Renal cortical epithelial cell (primary cell): ENCODE measurements at regions not wholly inside any gene's neighbourhood (a gene's known extent, or its start where the extent isn't known, plus 50 kb on each side); places are given as distances from the start of the nearest gene placed in this dataset.
A peak's percentile ranks its signal among the peaks of the same experiment; 100 is the strongest.

Source experiments
- DNase-seq: peaks from one replicate; pipeline ENCODE4 v3.0.0-alpha.2; 2011; ENCODE audit warnings: low read depth

DNA sequence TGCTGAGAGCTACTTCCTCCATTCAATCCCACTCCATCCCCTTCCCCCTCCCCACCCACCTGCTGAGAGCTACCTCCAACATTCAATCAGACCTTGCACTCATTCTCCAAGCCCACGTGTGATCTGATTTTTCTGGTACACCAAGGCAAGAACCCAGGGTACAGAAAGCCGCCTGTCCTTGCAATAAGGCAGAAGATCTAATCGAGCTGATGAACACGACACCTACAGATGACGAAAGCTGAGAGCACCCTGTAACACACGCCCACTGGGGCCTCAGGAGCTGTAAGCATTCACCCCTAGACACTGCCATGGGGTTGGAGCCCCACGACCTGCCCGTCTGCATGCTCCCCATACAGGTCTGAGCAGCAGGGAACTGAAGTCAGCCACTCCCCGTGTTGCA is 58.3 kb downstream of the TRIML1 start:
- no peak for DNase-seq

- no peak for DNase-seq
Measured at GRCh38 chr4:188198982-188199792, 59.9 kb downstream of the TRIML1 start.

- DNase-seq = no peak
Measured at GRCh38 chr4:188201851-188202250, 62.6 kb downstream of the TRIML1 start.

DNA sequence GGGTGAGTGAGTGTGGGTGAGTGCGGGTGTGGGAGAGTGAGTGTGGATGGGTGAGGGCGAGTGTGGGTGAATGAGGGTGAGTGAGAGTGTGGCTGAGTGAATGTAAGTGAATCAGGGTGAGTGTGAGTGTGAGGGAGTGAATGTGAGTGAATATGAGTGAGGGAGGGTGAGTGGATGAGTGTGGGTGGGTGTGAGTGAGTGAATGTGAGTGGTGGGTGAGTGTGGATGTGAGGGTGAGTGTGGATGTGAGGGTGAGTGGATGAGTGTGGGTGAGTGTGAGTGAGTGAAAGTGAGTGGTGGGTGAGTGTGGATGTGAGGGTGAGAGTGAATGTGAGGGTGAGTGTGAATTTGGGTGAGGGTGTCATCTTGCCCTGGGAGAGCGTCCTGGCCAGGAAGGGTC is 67.5 kb downstream of the TRIML1 start:
- DNase-seq = no peak

DNA sequence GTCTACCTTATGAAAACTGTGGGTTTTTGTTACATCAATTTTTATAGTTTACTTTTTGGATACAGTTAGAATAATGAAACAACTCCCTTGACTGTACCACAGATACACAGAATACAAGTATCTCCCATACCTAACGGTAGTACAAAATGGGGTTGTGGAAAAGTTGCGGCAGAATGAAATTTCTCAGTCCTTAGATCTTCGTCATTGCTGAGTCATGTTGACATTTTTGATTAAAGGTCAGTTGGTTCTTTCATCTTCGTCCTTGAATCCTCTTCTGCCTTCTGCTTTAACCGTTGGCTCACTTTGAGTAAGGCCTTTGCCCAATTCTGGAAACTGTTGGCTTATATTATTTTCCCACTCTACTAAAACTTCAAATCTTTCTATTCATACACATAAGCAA is 75.6 kb downstream of the TRIML1 start:
- DNase-seq = no peak

- no peak for DNase-seq
Measured at GRCh38 chr4:188218392-188218791, 79.2 kb downstream of the TRIML1 start.

DNA sequence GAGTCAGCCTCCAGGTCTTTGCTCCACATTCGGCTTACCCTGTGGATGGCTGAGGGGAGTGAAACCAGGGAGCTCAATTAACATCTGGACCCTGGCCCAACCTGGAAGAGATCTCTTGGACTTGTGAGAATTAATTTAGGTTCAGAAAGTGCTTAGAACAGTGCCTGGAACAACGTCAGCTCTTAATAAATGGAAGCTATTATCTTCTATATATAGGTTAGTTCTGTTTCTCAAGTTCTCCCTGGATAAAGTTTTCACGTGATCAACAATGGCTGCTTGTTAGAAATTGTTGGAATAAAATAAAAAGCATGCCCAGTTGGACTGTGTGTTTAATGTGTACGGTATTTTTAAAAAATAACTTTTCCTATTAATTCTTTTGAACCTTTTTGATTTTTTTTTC is 80.8 kb downstream of the TRIML1 start:
- DNase-seq = no peak

DNA sequence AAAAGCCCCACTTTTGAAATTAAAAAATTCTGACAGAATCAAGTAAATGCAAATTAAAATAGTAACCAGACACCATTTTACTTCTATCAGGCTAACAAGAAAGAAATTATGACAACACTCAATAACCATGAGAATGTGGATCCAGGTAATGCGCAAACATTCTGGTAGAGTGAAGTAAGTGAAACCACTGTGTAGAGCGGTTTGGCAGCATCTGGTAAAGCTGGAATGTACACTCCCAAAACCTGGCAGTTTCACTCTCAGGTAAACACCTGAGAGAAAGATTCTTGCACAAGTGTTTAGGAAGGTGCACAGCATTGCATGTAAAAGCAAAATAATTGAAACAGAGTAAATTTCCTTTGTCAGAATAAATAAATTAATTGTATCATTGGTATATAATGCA is 81.8 kb downstream of the TRIML1 start:
- DNase-seq = no peak

- no peak for DNase-seq
Measured at GRCh38 chr4:188228279-188228678, 89.0 kb downstream of the TRIML1 start.

DNA sequence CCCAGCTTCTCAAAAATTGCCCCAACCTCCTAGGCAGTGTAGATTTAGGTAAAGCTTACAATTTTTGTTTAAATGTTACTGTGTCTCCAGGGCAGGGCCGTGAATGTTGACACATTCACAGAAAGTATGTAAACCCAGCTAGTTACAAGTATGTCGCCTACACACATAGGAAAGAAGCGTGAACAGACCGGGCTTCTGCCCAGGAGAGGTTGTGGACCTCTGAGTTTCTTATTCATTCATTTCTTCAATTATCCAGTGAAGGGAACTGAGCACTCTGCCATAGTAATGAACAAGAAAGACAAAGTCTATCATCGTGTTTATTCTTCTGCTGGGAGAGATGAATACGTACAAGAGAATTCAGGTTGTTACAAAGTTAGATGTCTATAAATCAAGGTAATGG is 93.2 kb downstream of the TRIML1 start:
- DNase-seq = no peak

DNA sequence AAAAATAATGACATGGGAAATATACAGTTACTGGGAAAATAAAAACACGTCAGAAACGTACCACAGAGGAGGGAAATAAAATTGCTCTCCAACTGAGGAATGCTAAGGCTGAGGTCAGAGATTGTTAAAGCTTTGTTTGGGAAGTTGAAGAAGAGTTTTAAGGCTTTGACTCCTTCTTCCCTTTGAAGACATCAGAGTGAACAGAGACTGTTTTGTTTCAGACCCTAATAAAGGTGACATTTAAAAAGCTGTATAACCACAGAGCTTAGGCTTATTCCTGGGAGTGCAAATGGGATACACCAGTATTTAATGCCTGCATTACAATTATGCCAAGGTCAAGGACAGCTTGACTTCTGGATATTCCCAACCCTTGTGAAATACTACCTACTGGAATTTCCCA is 102.8 kb downstream of the TRIML1 start:
- DNase-seq = no peak

DNA sequence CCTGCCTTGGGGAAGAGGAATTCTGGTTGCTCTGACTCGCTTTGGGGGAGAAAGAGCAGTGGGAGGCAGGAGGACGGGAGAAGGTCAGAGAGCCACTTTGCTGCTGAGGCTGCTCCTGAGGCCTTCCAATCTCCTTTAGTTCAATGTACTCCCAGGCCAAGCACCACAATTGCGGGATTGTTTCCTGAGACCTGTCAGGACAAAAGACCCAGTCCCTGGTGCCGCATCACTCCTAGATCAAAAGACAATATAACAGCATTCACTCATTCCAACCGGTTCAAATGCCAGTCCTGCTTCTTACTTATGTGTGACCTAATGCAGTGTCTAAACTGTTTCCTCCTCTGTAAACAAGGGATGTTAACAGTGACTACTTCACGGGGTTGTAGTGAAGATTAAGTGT is 106.4 kb downstream of the TRIML1 start:
- no peak for DNase-seq

DNA sequence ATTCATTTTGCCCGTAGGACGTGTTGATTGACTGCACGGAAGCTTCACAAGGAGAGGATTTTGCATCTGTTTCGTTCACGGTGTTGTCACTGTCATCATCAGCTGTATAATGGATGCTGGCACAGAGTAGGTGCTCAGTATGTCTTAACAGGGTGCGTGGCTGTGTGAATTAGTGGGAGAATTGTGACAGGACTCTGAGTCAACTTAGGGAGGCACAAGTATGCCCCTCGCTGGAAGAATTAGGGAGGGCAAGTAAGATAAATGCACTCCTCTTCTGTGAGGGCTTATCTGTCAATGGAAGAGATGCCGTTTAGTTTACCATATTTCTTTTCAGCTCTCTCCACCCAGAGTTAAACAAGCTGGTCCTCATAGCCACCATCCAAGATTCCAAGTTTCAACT is 107.2 kb downstream of the TRIML1 start:
- DNase-seq = no peak

GRCh38 chr4:188254211-188254610 is 115.0 kb downstream of the TRIML1 start:
- no peak for DNase-seq

- no peak for DNase-seq
Measured at GRCh38 chr4:188262464-188262863, 123.2 kb downstream of the TRIML1 start.

- DNase-seq = no peak
Measured at GRCh38 chr4:188263321-188263720, 124.1 kb downstream of the TRIML1 start.

DNA sequence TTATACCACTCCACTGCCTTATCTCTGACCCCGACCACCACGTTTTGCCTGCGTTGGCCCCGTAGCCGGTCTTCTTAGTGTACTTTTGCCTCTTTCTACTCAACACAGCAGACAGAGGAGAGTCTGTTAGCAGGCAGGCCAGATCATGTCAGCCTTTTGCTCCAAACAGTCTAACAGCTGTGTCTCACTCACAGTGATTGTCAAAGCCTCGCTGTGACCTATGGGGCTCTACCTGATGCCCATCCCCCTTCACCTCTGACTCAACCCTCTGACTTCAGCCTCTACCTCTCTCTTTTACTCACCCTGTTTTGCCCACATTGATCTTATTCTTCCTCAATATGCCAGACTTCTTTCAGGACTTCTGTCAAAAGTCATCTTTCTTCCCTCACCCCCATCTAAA is 127.1 kb downstream of the TRIML1 start:
- no peak for DNase-seq

DNA sequence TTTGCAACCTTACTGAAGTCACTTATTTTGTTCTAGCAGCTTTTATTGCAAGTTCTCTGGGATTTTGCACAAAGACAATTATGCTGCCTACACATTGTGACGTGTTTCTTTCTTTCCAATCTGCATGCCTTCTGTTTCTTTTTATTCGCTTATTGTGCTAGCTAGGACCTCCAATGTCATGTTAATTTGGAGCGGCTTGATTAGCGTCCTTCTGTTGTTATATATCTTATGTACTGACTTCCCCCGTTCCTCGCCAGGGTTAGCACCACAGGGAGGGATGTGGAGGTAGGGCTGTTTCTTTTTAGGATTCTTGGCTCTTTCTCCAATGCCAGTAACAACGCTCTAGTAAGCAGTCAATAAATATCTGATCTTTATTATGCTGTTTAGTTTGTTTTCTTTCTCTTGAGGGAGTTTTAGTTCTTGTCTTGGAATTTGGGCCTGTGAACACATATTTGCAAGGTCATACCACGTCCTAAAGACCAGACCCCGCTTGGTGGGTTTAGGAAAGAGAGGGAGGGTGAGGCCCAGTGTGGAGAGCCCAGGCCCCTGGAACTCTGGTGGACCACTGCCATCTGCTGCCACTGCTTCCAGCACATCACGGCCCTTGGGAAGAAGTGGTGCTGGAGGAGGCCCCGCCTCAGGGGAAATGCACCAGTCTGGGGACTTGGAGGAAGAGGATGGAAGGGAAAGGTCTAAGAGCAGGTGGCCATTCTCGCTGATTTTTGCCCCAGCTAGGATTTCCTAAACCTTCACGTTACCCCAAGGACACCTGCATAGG is 129.1 kb downstream of the TRIML1 start:
- DNase-seq = no peak

DNA sequence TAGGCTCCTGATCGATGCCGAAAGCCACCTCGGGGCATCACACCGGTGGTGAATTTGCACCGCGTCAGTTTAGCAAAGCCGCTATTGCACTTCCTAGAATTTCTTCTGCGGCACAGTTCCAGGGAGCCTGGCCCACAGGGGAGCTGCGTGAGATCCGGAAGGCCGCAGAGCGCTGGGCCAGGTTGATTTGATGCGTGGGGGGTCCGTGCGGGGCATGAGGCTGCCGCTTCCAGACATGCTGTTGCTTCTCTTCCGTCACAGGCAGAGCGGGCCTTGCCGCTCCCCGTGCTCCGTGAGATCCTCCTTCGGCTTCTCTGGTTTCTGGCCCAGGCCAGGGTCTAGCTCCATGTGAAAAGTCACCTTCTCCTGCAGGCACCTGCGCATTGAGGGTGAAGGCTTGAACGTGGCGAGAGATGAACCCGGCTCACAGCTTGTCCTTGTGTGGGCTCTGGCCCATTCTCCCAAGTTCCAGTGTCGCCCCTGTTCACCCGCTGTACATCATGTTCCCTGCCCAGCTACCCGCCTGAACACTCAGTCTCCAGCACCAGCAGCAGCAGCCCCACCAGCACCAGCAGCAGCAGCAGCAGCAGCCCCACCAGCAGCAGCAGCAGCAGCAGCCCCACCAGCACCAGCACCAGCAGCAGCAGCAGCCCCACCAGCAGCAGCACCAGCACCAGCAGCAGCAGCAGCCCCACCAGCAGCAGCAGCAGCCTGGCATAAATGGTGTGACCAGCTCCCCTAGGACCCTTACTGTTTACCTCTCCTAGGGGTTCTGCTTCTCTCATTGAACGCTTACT is 131.2 kb downstream of the TRIML1 start:
- no peak for DNase-seq

DNA sequence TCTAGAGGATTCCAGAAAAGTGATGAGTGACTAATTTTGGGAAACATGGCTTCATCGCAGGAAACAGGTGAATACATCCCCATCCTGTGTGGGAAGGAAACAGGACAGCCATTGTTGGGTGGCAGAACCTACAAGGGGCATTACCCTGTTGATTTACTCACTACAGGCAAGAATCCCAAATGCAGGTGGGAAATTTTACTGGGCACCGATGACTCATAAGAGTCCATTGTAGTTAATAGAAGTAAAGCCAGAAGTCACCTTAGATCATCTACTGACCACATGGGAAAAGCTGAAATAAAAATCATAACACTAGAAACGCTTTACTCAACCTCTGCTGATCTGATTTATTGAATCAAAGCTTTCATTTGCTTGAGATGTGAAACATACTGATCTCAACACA is 136.4 kb downstream of the TRIML1 start:
- DNase-seq = peak; percentile 42

- DNase-seq = no peak
Measured at GRCh38 chr4:188279184-188279583, 139.9 kb downstream of the TRIML1 start.

GRCh38 chr4:188282471-188283232 is 143.4 kb downstream of the TRIML1 start:
- DNase-seq = peak; percentile 55
